HEK293T (cell line): ENCODE measurements at regions not wholly inside any gene's neighbourhood (a gene's known extent, or its start where the extent isn't known, plus 50 kb on each side); places are given as distances from the start of the nearest gene placed in this dataset.

Source experiments
- CTCF ChIA-PET: fragments of 350-600 bp; formaldehyde crosslinking; extraction: SDS; loops from one replicate; lab custom pipeline; 2021; ENCODE audit warnings: antibody characterized with exemption, inconsistent platforms; lab: Yijun Ruan, JAX
- POLR2A ChIA-PET: fragments of 350-600 bp; formaldehyde crosslinking; extraction: SDS; loops from one replicate; lab custom pipeline; 2020; ENCODE audit warnings: antibody characterized with exemption, inconsistent platforms; lab: Yijun Ruan, JAX
- DNase-seq: peaks from one replicate; pipeline ENCODE4 v3.0.0; 2012; ENCODE audit warnings: mixed read lengths; ENCODE audit errors: extremely low spot score
- ARNT ChIP-seq: fragments of 450-650 bp; IDR thresholded peaks from 2 replicates; pipeline ENCODE4 v1.6.1; 2017; ENCODE audit warnings: mild to moderate bottlenecking
- BHLHE40 ChIP-seq: fragments of 450-650 bp; IDR thresholded peaks from 2 replicates; pipeline ENCODE4 v1.6.1; 2016; ENCODE audit warnings: mild to moderate bottlenecking, moderate library complexity, borderline replicate concordance
- CTBP1 ChIP-seq: fragments of 450-650 bp; IDR thresholded peaks from 2 replicates; pipeline ENCODE4 v1.6.1; 2016; ENCODE audit warnings: borderline replicate concordance
- ELF4 ChIP-seq: fragments of 450-650 bp; IDR thresholded peaks from 2 replicates; pipeline ENCODE4 v1.6.1; 2017; ENCODE audit warnings: antibody characterized with exemption
- FOXA1 ChIP-seq: fragments of 450-650 bp; IDR thresholded peaks from 2 replicates; pipeline ENCODE4 v1.6.1; 2016; ENCODE audit warnings: mild to moderate bottlenecking
- FOXK2 ChIP-seq: fragments of 450-650 bp; IDR thresholded peaks from 2 replicates; pipeline ENCODE4 v1.6.1; 2016; ENCODE audit warnings: mild to moderate bottlenecking
- FOXM1 ChIP-seq: fragments of 450-650 bp; IDR thresholded peaks from 2 replicates; pipeline ENCODE4 v1.6.1; 2017; ENCODE audit warnings: mild to moderate bottlenecking, borderline replicate concordance
- HDGF ChIP-seq: fragments of 450-650 bp; IDR thresholded peaks from 2 replicates; pipeline ENCODE4 v1.6.1; 2017; ENCODE audit warnings: antibody characterized with exemption, borderline replicate concordance
- L3MBTL2 ChIP-seq: fragments of 450-650 bp; conservative IDR thresholded peaks from 2 replicates; pipeline ENCODE4 v1.6.1; 2016; ENCODE audit warnings: mild to moderate bottlenecking
- LEF1 ChIP-seq: fragments of 450-650 bp; IDR thresholded peaks from 2 replicates; pipeline ENCODE4 v1.6.1; 2017; ENCODE audit warnings: mild to moderate bottlenecking, borderline replicate concordance
- NFRKB ChIP-seq: fragments of 450-650 bp; IDR thresholded peaks from 2 replicates; pipeline ENCODE4 v1.6.1; 2016; ENCODE audit warnings: mild to moderate bottlenecking, moderate library complexity
- PKNOX1 ChIP-seq: fragments of 450-650 bp; IDR thresholded peaks from 2 replicates; pipeline ENCODE4 v1.6.1; 2016
- SP1 ChIP-seq: fragments of 450-650 bp; IDR thresholded peaks from 2 replicates; pipeline ENCODE4 v1.6.1; 2017
- SUZ12 ChIP-seq: fragments of 450-650 bp; IDR thresholded peaks from 2 replicates; pipeline ENCODE4 v1.6.1; 2016; ENCODE audit warnings: mild to moderate bottlenecking
- TARDBP ChIP-seq: fragments of 450-650 bp; IDR thresholded peaks from 2 replicates; pipeline ENCODE4 v1.6.1; 2016
- ZNF384 ChIP-seq: fragments of 450-650 bp; IDR thresholded peaks from 2 replicates; pipeline ENCODE4 v1.6.1; 2016

GRCh38 chr4:34010751-34011519, 2233.4 kb downstream of the ARAP2 start:
- TF ChIP-seq TARDBP, result no peak
- no peak for TF ChIP-seq ELF4
- no peak for TF ChIP-seq FOXA1
- TF ChIP-seq FOXK2, result no peak
- TF ChIP-seq ARNT, result no peak
- TF ChIP-seq PKNOX1, result no peak
- TF ChIP-seq L3MBTL2, result no peak
- no peak for TF ChIP-seq HDGF
- TF ChIP-seq BHLHE40, result no peak
- ChIA-PET CTCF (no interaction called here), POLR2A (no interaction called here)
- no peak for DNase-seq

GRCh38 chr4:34035225-34035624, 2209.1 kb downstream of the ARAP2 start:
- ChIA-PET CTCF (no interaction called here), POLR2A (no interaction called here)
- no peak for DNase-seq
- TF ChIP-seq BHLHE40, result no peak
- TF ChIP-seq ZNF384, result no peak
- no peak for TF ChIP-seq CTBP1
- no peak for TF ChIP-seq ELF4
- TF ChIP-seq SP1, result no peak
- TF ChIP-seq FOXK2, result no peak
- TF ChIP-seq FOXM1, result no peak
- TF ChIP-seq ARNT, result no peak
- TF ChIP-seq PKNOX1, result no peak
- TF ChIP-seq L3MBTL2, result no peak
- no peak for TF ChIP-seq LEF1
- no peak for TF ChIP-seq NFRKB
- no peak for TF ChIP-seq FOXA1

GRCh38 chr4:34037280-34037679, 2207.0 kb downstream of the ARAP2 start:
- POLR2A ChIA-PET, result no interaction called here
- no peak for DNase-seq
- CTCF ChIA-PET, result no interaction called here
- TF ChIP-seq SP1 (no peak), BHLHE40 (no peak), TARDBP (no peak), HDGF (no peak), PKNOX1 (no peak), ELF4 (no peak), SUZ12 (no peak), LEF1 (no peak)

DNA sequence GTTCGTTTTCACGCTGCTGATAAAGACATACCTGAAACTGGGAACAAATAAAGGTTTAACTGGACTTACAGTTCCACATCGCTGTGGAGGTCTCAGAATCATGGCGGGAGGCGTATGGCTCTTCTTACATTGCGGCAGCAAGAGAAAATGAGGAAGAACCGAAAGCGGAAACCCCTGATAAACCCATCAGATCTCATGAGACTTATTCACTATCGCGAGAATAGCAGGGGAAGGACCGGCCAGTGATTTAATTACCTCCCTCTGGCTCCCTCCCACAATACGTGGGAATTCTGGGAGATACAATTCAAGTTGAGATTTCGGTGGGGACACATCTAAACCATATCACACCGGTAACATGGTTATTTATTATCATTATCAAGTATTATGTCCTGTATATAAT, 2204.5 kb downstream of the ARAP2 start:
- ChIA-PET CTCF (no interaction called here), POLR2A (no interaction called here)
- no peak for DNase-seq
- TF ChIP-seq ZNF384 (no peak), L3MBTL2 (no peak), NFRKB (no peak), SUZ12 (no peak), TARDBP (no peak), LEF1 (no peak), BHLHE40 (no peak), FOXM1 (no peak), FOXA1 (no peak), HDGF (no peak), CTBP1 (no peak), SP1 (no peak), PKNOX1 (no peak), ARNT (no peak), FOXK2 (no peak), ELF4 (no peak)

- ChIA-PET POLR2A (no interaction called here), CTCF (no interaction called here)
- TF ChIP-seq L3MBTL2 (no peak), LEF1 (no peak), FOXM1 (no peak), HDGF (no peak), SP1 (no peak), ARNT (no peak), SUZ12 (no peak), PKNOX1 (no peak), ZNF384 (no peak), FOXA1 (no peak)
Observed at GRCh38 chr4:34043131-34043530, 2201.2 kb downstream of the ARAP2 start.

GRCh38 chr4:34046580-34046979, 2197.7 kb downstream of the ARAP2 start:
- DNase-seq, result no peak
- ChIA-PET POLR2A (no interaction called here), CTCF (no interaction called here)
- TF ChIP-seq TARDBP, result no peak
- no peak for TF ChIP-seq BHLHE40
- no peak for TF ChIP-seq L3MBTL2
- no peak for TF ChIP-seq ARNT
- no peak for TF ChIP-seq HDGF
- no peak for TF ChIP-seq FOXA1
- TF ChIP-seq FOXK2, result no peak
- TF ChIP-seq ZNF384, result no peak
- TF ChIP-seq SP1, result no peak
- TF ChIP-seq SUZ12, result no peak
- no peak for TF ChIP-seq NFRKB
- TF ChIP-seq CTBP1, result no peak
- no peak for TF ChIP-seq ELF4
- TF ChIP-seq LEF1, result no peak

More at GRCh38 chr4:34043131-34043530, 2201.2 kb downstream of the ARAP2 start:
- DNase-seq, result no peak
